Body of pancreas (tissue), 4 donors: ENCODE measurements at regions not wholly inside any gene's neighbourhood (a gene's known extent, or its start where the extent isn't known, plus 50 kb on each side); places are given as distances from the start of the nearest gene placed in this dataset.

Experiments
- POLR2A ChIP-seq, 3 donors: fragments of 450-650 bp; IDR thresholded peaks; one replicate each; pipeline ENCODE4 v1.6.1; 2016; ENCODE audit warnings: antibody characterized with exemption in 3 of 3, mild to moderate bottlenecking in 2 of 3
- TF ChIP-seq, protein P1 (sequence below), 7 experiments: fragments of 450-650 bp in 4 of 7; fragments of 200-600 bp in 3 of 7; sonication (generic) in 3 of 7; IDR thresholded peaks; one replicate each; pipeline ENCODE4 v1.5.1; 2016 to 2019; ENCODE audit warnings: antibody characterized with exemption in 7 of 7

DNA sequence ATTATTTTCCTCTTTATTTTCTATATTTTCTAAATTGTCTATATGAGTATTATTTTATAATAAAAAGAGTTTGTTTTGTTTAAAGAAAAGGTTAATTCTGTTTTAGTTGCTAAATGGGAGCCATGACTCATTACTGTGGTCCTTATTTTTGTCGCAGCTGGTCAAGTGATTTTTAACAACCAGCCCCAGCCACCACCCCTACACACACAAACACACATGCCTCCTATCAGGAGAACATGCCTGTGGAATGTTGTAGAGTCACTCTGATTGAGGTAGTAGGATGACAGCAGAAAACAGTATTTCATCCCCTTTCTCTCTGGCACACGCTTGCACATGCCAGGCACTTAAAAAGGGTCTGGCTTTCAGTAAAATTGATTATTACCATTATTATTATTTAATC, 68.6 kb upstream of the GDF10 start:
- TF ChIP-seq, protein P1, sequence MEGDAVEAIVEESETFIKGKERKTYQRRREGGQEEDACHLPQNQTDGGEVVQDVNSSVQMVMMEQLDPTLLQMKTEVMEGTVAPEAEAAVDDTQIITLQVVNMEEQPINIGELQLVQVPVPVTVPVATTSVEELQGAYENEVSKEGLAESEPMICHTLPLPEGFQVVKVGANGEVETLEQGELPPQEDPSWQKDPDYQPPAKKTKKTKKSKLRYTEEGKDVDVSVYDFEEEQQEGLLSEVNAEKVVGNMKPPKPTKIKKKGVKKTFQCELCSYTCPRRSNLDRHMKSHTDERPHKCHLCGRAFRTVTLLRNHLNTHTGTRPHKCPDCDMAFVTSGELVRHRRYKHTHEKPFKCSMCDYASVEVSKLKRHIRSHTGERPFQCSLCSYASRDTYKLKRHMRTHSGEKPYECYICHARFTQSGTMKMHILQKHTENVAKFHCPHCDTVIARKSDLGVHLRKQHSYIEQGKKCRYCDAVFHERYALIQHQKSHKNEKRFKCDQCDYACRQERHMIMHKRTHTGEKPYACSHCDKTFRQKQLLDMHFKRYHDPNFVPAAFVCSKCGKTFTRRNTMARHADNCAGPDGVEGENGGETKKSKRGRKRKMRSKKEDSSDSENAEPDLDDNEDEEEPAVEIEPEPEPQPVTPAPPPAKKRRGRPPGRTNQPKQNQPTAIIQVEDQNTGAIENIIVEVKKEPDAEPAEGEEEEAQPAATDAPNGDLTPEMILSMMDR (IDR thresholded peaks at IDR 0.05): no peak
- TF ChIP-seq POLR2A (IDR thresholded peaks at IDR 0.05): no peak
